ENCODE measurements at regions not wholly inside any gene's neighbourhood (a gene's known extent, or its start where the extent isn't known, plus 50 kb on each side); places are given as distances from the start of the nearest gene placed in this dataset.

DNA sequence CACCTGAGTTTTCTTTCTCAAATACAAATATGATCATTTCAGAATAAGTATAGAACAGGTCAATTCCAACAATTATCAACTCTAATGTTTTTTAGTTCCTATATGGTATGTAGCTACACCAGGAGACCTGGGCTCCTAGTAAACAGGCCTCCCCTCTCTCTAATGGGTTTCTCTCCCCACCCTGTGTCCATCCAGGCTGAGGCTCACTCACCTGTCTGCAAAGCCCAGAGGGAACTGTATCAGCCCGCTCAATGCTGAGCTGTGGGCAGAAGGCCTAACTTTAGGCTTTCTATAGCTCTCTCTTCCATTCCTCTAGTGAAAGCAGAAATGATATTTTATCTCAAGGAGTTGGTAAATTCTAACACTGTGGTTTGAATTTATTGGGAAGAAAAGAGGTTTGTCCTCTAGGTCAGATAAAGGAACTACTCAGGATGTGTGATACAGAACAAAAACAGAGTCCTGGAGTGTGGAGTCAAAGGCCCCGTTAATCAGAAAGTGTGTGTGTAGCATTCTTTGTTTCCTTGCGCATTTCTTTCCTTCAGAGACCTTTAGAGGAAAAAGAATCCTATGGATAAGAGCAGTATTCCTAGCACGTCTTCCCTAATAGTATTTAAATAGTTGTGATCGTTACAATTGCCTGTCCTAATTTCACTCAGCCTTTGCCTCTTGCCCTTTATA is 408.9 kb downstream of the PYDC2 start:
- Histone ChIP-seq H4K20me1 (ENCODE audit: control insufficient read depth, insufficient read depth, low read depth, low read length) (no peaks in the 10 kb centered on the region), H3K9me2 (replicated peaks; ENCODE audit: control insufficient read depth, low read length) (no peaks in the 10 kb centered on the region), H3K79me2 (ENCODE audit: control insufficient read depth, low read length) (no peaks in the 10 kb centered on the region), H3F3A (ENCODE audit: control insufficient read depth, insufficient read depth) (no peaks in the 10 kb centered on the region), H3K36me3 (ENCODE audit: control insufficient read depth, low read length) (no peaks in the 10 kb centered on the region), H3K4me1 (ENCODE audit: control insufficient read depth, low read length) (no peaks in the 10 kb centered on the region), H3K4me3 (ENCODE audit: low read length) (no peak overlapping the region), H3K27ac (ENCODE audit: low read depth, low read length) (no peak overlapping the region), H3K27me3 (ENCODE audit: control insufficient read depth, low read length) (no peaks in the 10 kb centered on the region), H3K4me2 (ENCODE audit: low read length) (no peak overlapping the region), H3K9me3 (ENCODE audit: control insufficient read depth, insufficient read depth, low read length) (no peaks in the 10 kb centered on the region)
- TF ChIP-seq, protein P1, sequence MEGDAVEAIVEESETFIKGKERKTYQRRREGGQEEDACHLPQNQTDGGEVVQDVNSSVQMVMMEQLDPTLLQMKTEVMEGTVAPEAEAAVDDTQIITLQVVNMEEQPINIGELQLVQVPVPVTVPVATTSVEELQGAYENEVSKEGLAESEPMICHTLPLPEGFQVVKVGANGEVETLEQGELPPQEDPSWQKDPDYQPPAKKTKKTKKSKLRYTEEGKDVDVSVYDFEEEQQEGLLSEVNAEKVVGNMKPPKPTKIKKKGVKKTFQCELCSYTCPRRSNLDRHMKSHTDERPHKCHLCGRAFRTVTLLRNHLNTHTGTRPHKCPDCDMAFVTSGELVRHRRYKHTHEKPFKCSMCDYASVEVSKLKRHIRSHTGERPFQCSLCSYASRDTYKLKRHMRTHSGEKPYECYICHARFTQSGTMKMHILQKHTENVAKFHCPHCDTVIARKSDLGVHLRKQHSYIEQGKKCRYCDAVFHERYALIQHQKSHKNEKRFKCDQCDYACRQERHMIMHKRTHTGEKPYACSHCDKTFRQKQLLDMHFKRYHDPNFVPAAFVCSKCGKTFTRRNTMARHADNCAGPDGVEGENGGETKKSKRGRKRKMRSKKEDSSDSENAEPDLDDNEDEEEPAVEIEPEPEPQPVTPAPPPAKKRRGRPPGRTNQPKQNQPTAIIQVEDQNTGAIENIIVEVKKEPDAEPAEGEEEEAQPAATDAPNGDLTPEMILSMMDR (IDR thresholded peaks at IDR 0.05; ENCODE audit: low read depth, low read length, poor library complexity, severe bottlenecking): no peak
- TF ChIP-seq EZH2phosphoT487 (IDR thresholded peaks at IDR 0.05; ENCODE audit: borderline replicate concordance, low read length): no peak

DNA sequence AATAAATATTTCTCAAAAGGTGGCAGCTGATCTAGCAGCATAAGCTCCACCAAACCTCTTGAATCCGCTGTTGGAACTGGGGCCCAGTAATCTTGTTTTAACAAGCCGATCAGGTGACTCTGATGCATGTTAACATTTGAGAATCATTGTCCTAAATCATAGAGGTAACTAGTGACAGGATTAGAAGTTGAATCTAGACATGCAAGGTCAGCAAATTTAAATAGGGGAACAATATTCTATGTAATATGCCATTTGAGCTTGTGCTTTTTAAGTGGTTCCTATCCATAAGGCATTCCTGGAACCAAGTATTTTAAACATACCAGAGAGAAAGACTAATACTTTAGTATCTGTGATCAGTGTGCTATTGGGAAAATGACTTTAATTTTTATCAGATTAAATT is 412.8 kb downstream of the PYDC2 start:
- no peak overlapping the region for H3K27ac ChIP-seq (ENCODE audit: low read depth, low read length)
- no peaks in the 10 kb centered on the region for H3K9me2 ChIP-seq (replicated peaks; ENCODE audit: control insufficient read depth, low read length)
- H3F3A ChIP-seq (ENCODE audit: control insufficient read depth, insufficient read depth): no peaks in the 10 kb centered on the region
- no peaks in the 10 kb centered on the region for H3K79me2 ChIP-seq (ENCODE audit: control insufficient read depth, low read length)
- H3K4me2 ChIP-seq (ENCODE audit: low read length): no peak overlapping the region
- H3K9me3 ChIP-seq (ENCODE audit: control insufficient read depth, insufficient read depth, low read length): no peaks in the 10 kb centered on the region
- H3K27me3 ChIP-seq (ENCODE audit: control insufficient read depth, low read length): no peaks in the 10 kb centered on the region
- no peaks in the 10 kb centered on the region for H3K4me1 ChIP-seq (ENCODE audit: control insufficient read depth, low read length)
- H3K4me3 ChIP-seq (ENCODE audit: low read length): no peak overlapping the region
- no peaks in the 10 kb centered on the region for H4K20me1 ChIP-seq (ENCODE audit: control insufficient read depth, insufficient read depth, low read depth, low read length)
- no peaks in the 10 kb centered on the region for H3K36me3 ChIP-seq (ENCODE audit: control insufficient read depth, low read length)
- TF ChIP-seq EZH2phosphoT487 (IDR thresholded peaks at IDR 0.05; ENCODE audit: borderline replicate concordance, low read length): no peak
- TF ChIP-seq, protein P1 (IDR thresholded peaks at IDR 0.05; ENCODE audit: low read depth, low read length, poor library complexity, severe bottlenecking): no peak

DNA sequence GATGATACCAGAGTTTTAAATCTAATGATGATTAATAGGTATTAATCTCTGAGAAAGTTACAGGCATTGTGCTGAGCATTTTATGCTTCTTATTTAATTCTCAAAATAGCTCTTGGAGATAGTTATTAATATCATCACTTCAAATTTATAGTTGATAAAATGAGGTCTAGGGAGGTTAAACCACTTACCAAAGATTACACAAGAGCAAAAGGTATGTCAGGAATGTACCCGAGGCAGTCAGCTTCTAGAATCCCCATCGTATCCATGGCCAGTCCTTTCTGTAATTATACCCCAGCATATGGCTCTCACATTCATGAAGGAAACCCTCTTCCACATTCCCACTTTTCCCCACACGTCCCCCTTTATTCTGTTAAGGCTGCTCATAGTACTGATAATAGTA is 421.3 kb downstream of the PYDC2 start:
- H3K9me3 ChIP-seq (ENCODE audit: control insufficient read depth, insufficient read depth, low read length): no peaks in the 10 kb centered on the region
- no peaks in the 10 kb centered on the region for H3K27me3 ChIP-seq (ENCODE audit: control insufficient read depth, low read length)
- no peaks in the 10 kb centered on the region for H3K36me3 ChIP-seq (ENCODE audit: control insufficient read depth, low read length)
- H3K4me2 ChIP-seq (ENCODE audit: low read length): no peak overlapping the region
- no peak overlapping the region for H3K4me3 ChIP-seq (ENCODE audit: low read length)
- H4K20me1 ChIP-seq (ENCODE audit: control insufficient read depth, insufficient read depth, low read depth, low read length): no peaks in the 10 kb centered on the region
- H3K27ac ChIP-seq (ENCODE audit: low read depth, low read length): no peak overlapping the region
- TF ChIP-seq, protein P1 (IDR thresholded peaks at IDR 0.05; ENCODE audit: low read depth, low read length, poor library complexity, severe bottlenecking): no peak
- no peak for TF ChIP-seq EZH2phosphoT487 (IDR thresholded peaks at IDR 0.05; ENCODE audit: borderline replicate concordance, low read length)
- H3K9me2 ChIP-seq (replicated peaks; ENCODE audit: control insufficient read depth, low read length): no peaks in the 10 kb centered on the region
- H3K4me1 ChIP-seq (ENCODE audit: control insufficient read depth, low read length): no peaks in the 10 kb centered on the region
- no peaks in the 10 kb centered on the region for H3F3A ChIP-seq (ENCODE audit: control insufficient read depth, insufficient read depth)
- no peaks in the 10 kb centered on the region for H3K79me2 ChIP-seq (ENCODE audit: control insufficient read depth, low read length)

Data from DOHH2 (cell line).